ENCODE measurements at regions not wholly inside any gene's neighbourhood (a gene's known extent, or its start where the extent isn't known, plus 50 kb on each side); places are given as distances from the start of the nearest gene placed in this dataset.
"Not testable (repeated sequence)": the region's sequence is repeated elsewhere in the genome, so short reads cannot be mapped to it uniquely, and the experiment has no call there.

DNA sequence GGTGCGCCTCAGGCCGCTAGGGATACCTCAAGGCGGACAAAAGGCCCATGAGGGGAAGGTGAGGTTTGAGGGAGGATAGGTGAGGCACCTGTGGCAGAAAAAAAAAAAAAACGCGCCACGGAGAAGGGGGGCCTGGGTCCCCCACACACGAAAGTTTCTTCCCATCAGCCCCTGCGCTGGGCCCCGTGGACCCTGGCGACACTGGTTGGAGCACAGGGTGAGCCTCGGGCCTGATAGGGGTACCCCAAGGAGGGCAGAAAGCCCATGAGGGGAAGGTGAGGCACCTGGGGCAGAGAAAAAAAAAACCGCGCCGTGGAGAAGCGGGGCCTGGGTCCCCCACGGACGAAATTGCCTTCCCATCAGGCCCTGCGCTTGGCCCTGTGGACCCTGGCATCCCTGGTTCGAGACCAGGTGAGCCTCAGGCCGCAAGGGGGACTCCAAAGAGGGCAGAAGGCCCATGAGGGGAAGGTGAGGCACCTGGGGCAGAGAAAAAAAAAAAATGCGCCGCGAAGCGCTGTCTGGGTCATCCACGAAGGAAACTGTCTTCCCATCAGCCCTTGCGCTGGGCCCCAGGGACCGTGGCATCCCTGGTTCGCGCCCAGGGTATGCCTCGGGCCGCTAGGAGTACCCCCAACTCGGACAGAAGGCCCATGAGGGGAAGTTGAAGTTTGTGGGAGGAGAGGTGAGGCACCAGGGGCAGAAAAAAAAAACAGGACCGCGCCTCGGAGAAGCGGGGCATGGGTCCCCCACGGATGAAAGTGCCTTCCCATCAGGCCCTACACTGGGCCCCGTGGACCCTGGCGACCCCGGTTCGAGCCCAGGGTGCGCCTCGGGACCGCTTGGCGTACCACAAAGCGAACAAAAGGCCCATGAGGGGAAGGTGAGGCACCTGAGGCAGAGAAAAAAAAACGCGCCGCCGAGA lies 226.2 kb downstream of the CCDC74A start:
- Histone ChIP-seq H3K27ac (no peak overlapping the region), H3K4me3 (no peak overlapping the region), H3K36me3 (no peaks in the 10 kb centered on the region), H3K4me1 (no peaks in the 10 kb centered on the region), H3K9me3 (peaks cover 0 to 5% (median 0%) of the 10 kb centered on the region in 12 donors), H3K27me3 (no peaks in the 10 kb centered on the region)
- no peak for ATAC-seq
- TF ChIP-seq POLR2A (IDR thresholded peaks at IDR 0.05): no peak
- TF ChIP-seq, protein P1, sequence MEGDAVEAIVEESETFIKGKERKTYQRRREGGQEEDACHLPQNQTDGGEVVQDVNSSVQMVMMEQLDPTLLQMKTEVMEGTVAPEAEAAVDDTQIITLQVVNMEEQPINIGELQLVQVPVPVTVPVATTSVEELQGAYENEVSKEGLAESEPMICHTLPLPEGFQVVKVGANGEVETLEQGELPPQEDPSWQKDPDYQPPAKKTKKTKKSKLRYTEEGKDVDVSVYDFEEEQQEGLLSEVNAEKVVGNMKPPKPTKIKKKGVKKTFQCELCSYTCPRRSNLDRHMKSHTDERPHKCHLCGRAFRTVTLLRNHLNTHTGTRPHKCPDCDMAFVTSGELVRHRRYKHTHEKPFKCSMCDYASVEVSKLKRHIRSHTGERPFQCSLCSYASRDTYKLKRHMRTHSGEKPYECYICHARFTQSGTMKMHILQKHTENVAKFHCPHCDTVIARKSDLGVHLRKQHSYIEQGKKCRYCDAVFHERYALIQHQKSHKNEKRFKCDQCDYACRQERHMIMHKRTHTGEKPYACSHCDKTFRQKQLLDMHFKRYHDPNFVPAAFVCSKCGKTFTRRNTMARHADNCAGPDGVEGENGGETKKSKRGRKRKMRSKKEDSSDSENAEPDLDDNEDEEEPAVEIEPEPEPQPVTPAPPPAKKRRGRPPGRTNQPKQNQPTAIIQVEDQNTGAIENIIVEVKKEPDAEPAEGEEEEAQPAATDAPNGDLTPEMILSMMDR (IDR thresholded peaks at IDR 0.05): no peak
- WGBS, 4 donors: 65 to 84% (median 71%) methylated on average over 50 of the region's 50 CpGs
- DNase-seq: no peak
- intact Hi-C loops (cut with DNase I): no loop called here

DNA sequence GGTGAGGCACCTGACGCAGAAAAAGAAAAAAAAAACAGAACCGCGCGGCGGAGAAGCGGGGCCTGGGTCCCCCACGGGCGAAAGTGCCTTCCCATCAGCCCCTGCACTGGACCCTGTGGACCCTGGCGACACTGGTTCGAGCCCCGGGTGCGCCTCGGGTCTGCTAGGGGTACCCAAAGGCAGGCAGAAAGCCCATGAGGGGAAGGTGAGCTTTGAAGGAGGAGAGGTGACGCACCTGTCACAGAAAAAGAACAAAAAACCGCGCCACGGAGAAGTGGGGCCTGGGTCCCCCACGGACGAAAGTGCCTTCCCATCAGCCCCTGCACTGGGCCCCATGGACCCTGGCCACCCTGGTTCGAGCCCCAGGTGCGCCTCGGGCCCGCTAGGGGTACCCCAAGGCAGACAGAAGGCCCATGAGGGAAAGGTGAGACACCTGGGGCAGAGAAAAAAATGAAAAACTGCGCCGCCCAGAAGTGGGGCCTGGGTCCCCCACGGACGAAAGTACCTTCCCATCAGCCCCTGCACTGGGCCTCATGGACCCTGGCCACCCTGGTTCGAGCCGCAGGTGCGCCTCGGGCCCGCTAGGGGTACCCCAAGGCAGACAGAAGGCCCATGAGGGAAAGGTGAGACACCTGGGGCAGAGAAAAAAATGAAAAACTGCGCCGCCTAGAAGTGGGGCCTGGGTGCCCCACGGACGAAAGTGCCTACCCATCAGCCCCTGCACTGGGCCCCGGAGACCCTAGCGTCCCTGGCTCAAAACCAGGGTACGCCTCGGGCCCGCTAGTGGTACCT lies 227.4 kb downstream of the CCDC74A start:
- WGBS, 4 donors: 70 to 82% (median 80%) methylated on average over 41 of the region's 41 CpGs
- peaks cover 0 to 5% (median 0%) of the 10 kb centered on the region in 12 donors for H3K9me3 ChIP-seq
- DNase-seq (peak in 1 of 5 donors; percentile 21), ATAC-seq (no peak)
- no peak overlapping the region for H3K4me3 ChIP-seq
- intact Hi-C loops (cut with DNase I): no loop called here
- TF ChIP-seq POLR2A (IDR thresholded peaks at IDR 0.05): no peak
- TF ChIP-seq, protein P1 (IDR thresholded peaks at IDR 0.05): no peak
- H3K4me1 ChIP-seq: no peaks in the 10 kb centered on the region
- H3K27me3 ChIP-seq: no peaks in the 10 kb centered on the region
- H3K36me3 ChIP-seq: no peaks in the 10 kb centered on the region
- H3K27ac ChIP-seq: no peak overlapping the region

DNA sequence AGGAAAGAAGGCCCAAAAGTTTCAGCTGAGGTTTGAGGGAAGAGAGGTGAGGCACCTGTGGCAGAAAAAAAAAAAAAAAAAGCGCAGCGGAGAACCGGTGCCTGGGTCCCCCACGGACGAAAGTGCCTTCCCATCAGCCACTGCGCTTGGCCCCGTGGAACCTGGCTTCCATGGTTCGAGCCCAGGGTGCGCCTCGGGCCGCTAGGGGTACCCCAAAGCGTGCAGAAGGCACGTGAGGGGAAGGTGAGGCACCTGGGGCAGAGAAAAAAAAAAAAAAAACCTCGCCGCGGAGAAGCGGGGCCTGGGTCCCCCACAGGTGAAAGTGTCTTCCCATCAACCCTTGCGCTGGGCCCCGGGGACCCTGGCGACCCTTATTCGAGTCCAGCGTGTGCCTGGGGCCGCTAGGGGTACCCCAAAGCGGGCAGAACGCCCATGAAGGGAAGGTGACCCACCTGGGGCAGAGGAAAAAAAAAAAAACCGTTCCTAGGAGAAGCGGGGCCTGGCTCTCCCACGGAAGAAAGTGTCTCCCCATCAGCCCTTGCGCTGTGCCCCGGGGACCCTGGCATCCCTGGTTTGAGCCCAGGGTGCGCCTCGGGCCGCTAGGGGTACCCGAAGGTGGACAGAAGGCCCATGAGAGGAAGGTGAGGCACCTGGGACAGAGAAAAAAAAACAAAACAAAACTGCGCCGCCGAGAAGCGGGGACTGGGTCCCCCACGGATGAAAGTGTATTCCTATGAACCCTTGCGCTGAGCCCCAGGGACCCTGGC lies 228.6 kb downstream of the CCDC74A start:
- 85 to 90% (median 87%) methylated on average over 37 to 40 of the region's 40 CpGs for WGBS, 4 donors
- no peak for TF ChIP-seq POLR2A (IDR thresholded peaks at IDR 0.05)
- TF ChIP-seq, protein P1 (IDR thresholded peaks at IDR 0.05): no peak
- Histone ChIP-seq H3K4me1 (no peaks in the 10 kb centered on the region), H3K4me3 (no peak overlapping the region), H3K9me3 (peaks cover 0 to 5% (median 0%) of the 10 kb centered on the region in 12 donors), H3K27ac (no peak overlapping the region), H3K27me3 (no peaks in the 10 kb centered on the region), H3K36me3 (no peaks in the 10 kb centered on the region)
- DNase-seq (no peak), ATAC-seq (no peak)
- intact Hi-C loops (cut with DNase I): no loop called here

DNA sequence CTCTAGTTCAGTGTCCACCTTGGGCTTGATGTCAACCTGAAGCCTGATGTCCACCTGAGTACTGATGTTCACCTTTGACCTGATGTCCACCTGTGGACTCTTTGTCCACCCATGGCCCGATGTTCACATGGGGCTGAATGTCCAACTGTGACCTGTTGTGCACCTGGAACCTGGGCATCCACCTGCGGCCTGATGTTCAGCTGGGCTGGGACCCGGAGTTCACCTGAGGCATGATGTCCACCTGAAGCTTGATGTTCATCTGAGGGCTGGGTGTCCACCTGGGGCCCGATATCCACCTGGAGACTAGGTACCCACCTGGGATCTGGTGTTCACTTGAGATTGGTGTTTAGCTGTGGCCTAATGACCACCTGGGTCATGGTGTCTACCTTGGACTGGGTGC lies 231.3 kb downstream of the CCDC74A start:
- WGBS, 4 donors: 84 to 94% (median 90%) methylated on average over 3 to 4 of the region's 4 CpGs
- intact Hi-C loops (cut with DNase I); DNase-seq; H3K4me1 ChIP-seq; H3K27ac ChIP-seq; H3K27me3 ChIP-seq; ATAC-seq; H3K4me3 ChIP-seq; H3K9me3 ChIP-seq; H3K36me3 ChIP-seq: not testable (repeated sequence)

DNA sequence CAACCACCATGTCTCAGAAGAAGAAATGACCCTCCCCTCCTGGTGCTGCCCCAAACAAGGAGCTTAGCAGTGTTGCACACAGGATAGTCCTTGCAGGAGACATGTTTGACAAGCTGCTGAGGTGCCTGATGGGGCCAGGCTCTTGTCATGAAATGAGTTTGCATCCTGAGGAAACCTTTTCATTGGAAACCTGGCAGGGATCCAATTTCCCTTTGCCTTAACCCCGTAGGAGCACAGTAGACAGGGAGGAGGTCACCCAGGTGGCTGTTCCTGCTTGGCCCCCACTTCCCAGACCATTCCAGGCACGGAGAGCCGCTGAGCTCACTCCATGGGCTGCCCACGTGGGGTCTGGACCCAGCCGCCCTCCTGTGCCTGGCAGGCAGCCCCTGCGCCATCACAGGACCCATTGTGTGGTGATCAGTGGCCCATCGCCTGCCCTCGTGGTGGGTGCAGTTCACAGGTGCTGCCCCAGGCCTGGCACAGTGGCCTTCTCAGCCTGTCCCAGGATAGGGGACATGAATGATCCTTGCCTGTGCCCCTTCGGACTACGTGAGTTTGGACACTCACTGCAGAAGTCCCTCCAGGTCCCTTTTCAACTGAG lies 247.4 kb downstream of the CCDC74A start:
- H3K36me3 ChIP-seq; H3K4me3 ChIP-seq; intact Hi-C loops (cut with DNase I); ATAC-seq; H3K4me1 ChIP-seq; H3K27me3 ChIP-seq; DNase-seq; H3K9me3 ChIP-seq; H3K27ac ChIP-seq: not testable (repeated sequence)
- 54 to 73% (median 69%) methylated on average over 6 to 10 of the region's 10 CpGs for WGBS, 4 donors

DNA sequence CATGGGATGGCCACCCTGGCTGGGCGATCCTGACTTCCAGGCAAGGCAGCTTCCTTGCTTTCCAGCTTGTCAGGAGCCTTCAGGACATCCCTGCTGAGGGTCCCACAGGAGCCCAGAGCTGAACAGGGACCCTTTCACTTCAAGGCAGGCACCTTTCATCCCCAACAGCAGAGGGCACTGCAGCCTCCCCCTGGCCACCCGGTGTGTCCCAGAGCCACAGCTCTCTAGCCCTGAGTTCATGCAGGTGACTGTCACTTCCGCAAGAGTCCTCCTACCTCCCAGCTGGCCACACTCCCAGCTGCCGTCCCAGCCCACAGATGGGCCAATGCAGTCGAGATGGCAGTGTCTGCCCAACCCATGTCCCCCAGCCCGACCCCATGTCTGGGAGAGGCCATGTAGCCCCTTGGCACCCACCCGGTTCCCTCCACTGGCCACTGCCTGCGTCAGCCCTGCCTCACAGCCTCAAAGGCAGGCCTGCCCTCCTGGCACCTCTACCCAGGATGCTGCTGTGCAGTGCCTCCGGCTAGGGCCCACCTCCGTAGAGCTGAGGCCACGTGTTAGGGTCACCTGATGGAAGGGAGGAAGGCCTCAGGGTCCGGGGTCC lies 248.3 kb downstream of the CCDC74A start:
- H3K36me3 ChIP-seq; intact Hi-C loops (cut with DNase I); H3K27me3 ChIP-seq; H3K4me3 ChIP-seq; DNase-seq; H3K27ac ChIP-seq; ATAC-seq; H3K4me1 ChIP-seq; H3K9me3 ChIP-seq: not testable (repeated sequence)
- WGBS, 4 donors: 70 to 87% (median 79%) methylated on average over 2 to 12 of the region's 12 CpGs

All from heart left ventricle (tissue), 16 donors.